ENCODE measurements at regions not wholly inside any gene's neighbourhood (a gene's known extent, or its start where the extent isn't known, plus 50 kb on each side); places are given as distances from the start of the nearest gene placed in this dataset.
A peak's percentile ranks its signal among the peaks of the same experiment; 100 is the strongest.
"Not testable (repeated sequence)": the region's sequence is repeated elsewhere in the genome, so short reads cannot be mapped to it uniquely, and the experiment has no call there.

DNA sequence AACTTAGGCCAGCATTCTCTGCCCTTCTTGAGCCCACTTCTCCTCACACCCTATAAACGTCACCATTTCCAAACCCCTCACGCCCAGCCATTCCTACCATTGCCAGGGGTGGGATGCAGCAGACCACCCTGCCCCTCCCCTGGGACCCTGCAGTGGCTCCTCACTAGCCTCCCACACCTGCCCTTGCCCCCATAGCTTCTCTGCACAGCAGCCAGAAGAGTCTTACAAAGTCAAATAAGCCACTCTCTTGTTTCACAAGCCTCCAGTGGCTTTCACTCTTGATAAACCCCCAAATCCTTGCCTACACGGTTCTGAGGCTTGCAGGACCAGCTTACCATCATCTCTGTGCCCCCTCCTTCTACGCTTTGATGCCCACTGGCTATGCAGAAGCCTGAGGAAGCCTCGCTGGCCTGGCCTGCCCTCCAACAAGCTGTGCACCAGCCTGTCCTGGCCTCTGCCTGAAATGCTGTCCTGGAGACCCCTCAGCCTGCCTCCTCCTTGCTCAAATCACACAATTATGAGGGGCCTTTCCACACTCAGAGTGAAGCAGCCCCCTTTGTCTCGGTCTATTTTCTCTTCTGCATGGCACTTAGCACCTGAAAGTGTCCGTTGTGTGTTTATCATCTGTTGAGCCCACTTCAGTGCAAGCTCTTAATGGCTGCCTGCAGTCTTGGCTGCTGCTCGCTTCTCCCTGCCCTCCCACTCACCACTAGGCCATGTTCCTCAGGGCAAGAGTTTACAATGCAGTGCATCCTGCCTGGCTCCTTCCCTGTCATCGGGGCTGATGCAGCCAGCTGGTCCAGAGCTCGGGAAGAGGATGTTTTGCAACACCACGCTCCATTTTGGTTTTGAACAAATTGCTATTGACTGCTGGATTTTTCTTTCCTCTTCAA, 82.6 kb upstream of the RGPD5 start:
- peaks cover 8% of the 10 kb centered on the region for H3K4me1 ChIP-seq (ENCODE audit: low read depth)
- no peak overlapping the region for H3K4me3 ChIP-seq
- no peak for TF ChIP-seq CTCF (IDR thresholded peaks at IDR 0.05)
- DNase-seq, result no peak
- no peak for ATAC-seq
- no peaks in the 10 kb centered on the region for H3K36me3 ChIP-seq (ENCODE audit: low read depth)
- intact Hi-C loops (cut with DNase I, micrococcal nuclease), result no loop called here
- no peaks in the 10 kb centered on the region for H3K9me3 ChIP-seq

DNA sequence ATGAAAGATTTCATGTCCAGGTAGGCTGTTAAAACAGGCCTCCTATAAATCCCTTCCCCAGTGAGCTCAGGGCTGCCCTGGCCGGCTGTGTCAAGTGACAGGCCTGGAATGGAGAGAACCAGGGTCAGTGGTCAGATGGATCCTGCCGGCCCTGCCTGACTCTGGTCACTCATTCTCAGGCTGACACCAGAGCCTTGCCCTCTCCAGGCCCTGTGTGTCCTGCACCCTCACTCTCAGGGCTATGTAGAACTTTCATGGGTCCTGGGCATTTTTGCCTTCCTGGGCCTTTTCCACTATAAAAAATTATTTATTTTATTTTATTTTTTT, 82.0 kb upstream of the RGPD5 start:
- Histone ChIP-seq H3K36me3 (ENCODE audit: low read depth) (no peaks in the 10 kb centered on the region), H3K4me3 (no peak overlapping the region), H3K9me3 (no peaks in the 10 kb centered on the region), H3K4me1 (ENCODE audit: low read depth) (peaks cover 8% of the 10 kb centered on the region)
- intact Hi-C loops (cut with DNase I, micrococcal nuclease), result no loop called here
- no peak for ATAC-seq
- DNase-seq, result no peak
- no peak for TF ChIP-seq CTCF (IDR thresholded peaks at IDR 0.05)

DNA sequence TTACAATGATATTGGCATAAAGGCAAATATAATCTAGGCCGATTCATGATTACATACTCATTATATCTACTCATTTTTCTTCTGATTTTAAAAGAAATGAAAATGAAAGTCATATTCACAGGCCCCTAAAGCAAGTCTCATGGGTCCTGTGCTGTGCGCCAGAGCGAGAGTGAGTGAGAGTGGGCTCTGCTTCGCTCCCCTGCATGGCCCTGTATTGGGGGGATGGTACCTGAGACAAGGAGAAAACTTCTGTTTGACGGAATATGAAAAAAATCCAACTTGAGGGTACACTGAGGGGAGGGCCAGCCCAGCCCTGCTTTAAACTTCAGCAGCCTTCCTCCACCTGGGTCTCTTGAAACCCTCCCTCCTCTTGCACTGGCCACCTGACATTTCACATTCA, 81.4 kb upstream of the RGPD5 start:
- ATAC-seq (no peak), DNase-seq (no peak)
- Histone ChIP-seq H3K36me3 (ENCODE audit: low read depth) (no peaks in the 10 kb centered on the region), H3K4me1 (ENCODE audit: low read depth) (peaks cover 8% of the 10 kb centered on the region), H3K4me3 (no peak overlapping the region), H3K9me3 (no peaks in the 10 kb centered on the region)
- intact Hi-C loops (cut with DNase I, micrococcal nuclease), result no loop called here
- no peak for TF ChIP-seq CTCF (IDR thresholded peaks at IDR 0.05)

DNA sequence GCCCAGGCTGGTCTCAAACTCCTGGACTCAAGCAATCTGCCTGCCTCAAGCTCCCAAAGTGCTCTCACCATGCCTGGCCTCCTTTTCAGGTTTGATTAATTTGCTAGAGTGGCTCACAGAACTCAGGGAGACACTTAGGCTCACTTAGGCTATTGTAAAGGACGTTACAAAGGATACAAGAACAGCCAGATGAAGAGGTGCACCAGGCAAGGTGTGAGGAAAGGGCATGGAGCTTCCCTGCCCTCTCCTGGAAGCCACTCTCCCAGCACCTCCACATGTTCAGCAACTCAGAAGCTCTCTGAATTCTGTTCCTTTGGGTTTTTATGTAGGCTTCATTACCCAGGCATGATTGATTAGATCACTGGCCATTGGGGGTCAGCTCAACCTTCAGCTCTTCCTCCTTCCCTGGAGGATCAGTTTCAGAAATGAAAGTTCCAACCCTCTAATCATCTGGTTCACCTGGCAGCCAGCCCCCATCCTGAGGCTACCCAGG, 78.7 kb upstream of the RGPD5 start:
- peaks cover under 1% of the 10 kb centered on the region for H3K4me1 ChIP-seq (ENCODE audit: low read depth)
- no peak overlapping the region for H3K4me3 ChIP-seq
- intact Hi-C loops (cut with DNase I, micrococcal nuclease), result loop anchor here in 1 of 2 donors (5.0 kb wide), 1 partner anchor 168 kb away; no protein-coding TSS in a partner anchor
- ATAC-seq (peak; percentile 94), DNase-seq (peak in 2 of 3 donors; percentile 64 to 69)
- H3K36me3 ChIP-seq (ENCODE audit: low read depth), result no peaks in the 10 kb centered on the region
- no peaks in the 10 kb centered on the region for H3K9me3 ChIP-seq
- TF ChIP-seq CTCF (IDR thresholded peaks at IDR 0.05), result peak; percentile 67

- ATAC-seq (peak; percentile 58), DNase-seq (peak in 1 of 3 donors; percentile 66)
- not testable (repeated sequence) for H3K4me1 ChIP-seq (ENCODE audit: low read depth); H3K36me3 ChIP-seq (ENCODE audit: low read depth); H3K9me3 ChIP-seq; H3K4me3 ChIP-seq
- intact Hi-C loops (cut with DNase I, micrococcal nuclease), result loop anchor here in 1 of 2 donors (5.0 kb wide), 1 partner anchor 169 kb away; no protein-coding TSS in a partner anchor
Measured at GRCh38 chr2:109716596-109716995, 77.5 kb upstream of the RGPD5 start.

DNA sequence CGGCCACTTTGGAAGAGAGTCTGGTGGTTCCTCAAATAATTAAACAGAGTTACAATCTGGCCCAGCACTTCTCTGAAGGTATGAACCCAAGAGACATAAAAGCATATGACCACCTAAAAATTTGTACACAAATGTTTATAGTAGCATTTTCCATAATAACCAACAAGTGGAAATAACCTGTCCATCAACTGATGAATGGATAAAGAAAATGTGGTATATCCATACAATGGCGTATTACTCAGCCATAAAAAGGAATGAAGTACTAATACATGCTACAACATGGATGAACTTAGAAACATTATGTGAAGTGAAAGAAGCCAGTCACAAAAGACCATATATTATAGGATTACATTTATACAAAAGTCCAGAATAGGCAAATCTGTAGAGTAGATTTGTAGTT, 76.0 kb upstream of the RGPD5 start:
- Histone ChIP-seq H3K9me3 (no peaks in the 10 kb centered on the region), H3K4me3 (no peak overlapping the region), H3K36me3 (ENCODE audit: low read depth) (no peaks in the 10 kb centered on the region), H3K4me1 (ENCODE audit: low read depth) (no peaks in the 10 kb centered on the region)
- DNase-seq (no peak), ATAC-seq (no peak)
- intact Hi-C loops (cut with DNase I, micrococcal nuclease), result loop anchor here in 1 of 2 donors (5.0 kb wide), 1 partner anchor 171 kb away; no protein-coding TSS in a partner anchor
- TF ChIP-seq CTCF (IDR thresholded peaks at IDR 0.05), result no peak
